Neuronal stem cell (in vitro differentiated cells): ENCODE measurements at regions not wholly inside any gene's neighbourhood (a gene's known extent, or its start where the extent isn't known, plus 50 kb on each side); places are given as distances from the start of the nearest gene placed in this dataset.
"Not testable (repeated sequence)": the region's sequence is repeated elsewhere in the genome, so short reads cannot be mapped to it uniquely, and the experiment has no call there.

Source experiments
- DNase-seq: peaks from one replicate; pipeline ENCODE4 v3.0.0-alpha.2; 2013; ENCODE audit warnings: low spot score
- H2AFZ ChIP-seq: one replicate; pipeline ENCODE4 v1.6.1; 2013; ENCODE audit warnings: mild to moderate bottlenecking, low read length, inconsistent platforms
- H2AK5ac ChIP-seq: 2 replicates; pipeline ENCODE4 v1.6.1; 2013; ENCODE audit warnings: low read depth, mild to moderate bottlenecking, inconsistent platforms, low read length, moderate library complexity, mixed read lengths
- H2BK120ac ChIP-seq: 2 replicates; pipeline ENCODE4 v1.6.1; 2013; ENCODE audit warnings: low read depth, mild to moderate bottlenecking, inconsistent platforms, low read length, moderate library complexity, mixed read lengths
- H2BK12ac ChIP-seq: one replicate; pipeline ENCODE4 v1.6.1; 2013; ENCODE audit warnings: low read length, inconsistent platforms
- H2BK15ac ChIP-seq: 2 replicates; pipeline ENCODE4 v1.6.1; 2013; ENCODE audit warnings: mild to moderate bottlenecking, low read length, inconsistent platforms, mixed read lengths
- H2BK5ac ChIP-seq: one replicate; pipeline ENCODE4 v1.6.1; 2013; ENCODE audit warnings: inconsistent platforms, mild to moderate bottlenecking, low read length, moderate library complexity
- H3K14ac ChIP-seq: one replicate; pipeline ENCODE4 v1.6.1; 2013; ENCODE audit warnings: low read length, inconsistent platforms
- H3K18ac ChIP-seq: 2 replicates; pipeline ENCODE4 v1.6.1; 2013; ENCODE audit warnings: low read length, inconsistent platforms
- H3K23ac ChIP-seq: 2 replicates; pipeline ENCODE4 v1.6.1; 2013; ENCODE audit warnings: low read depth, mild to moderate bottlenecking, mixed read lengths, low read length, inconsistent platforms; ENCODE audit not compliant: poor library complexity
- H3K27ac ChIP-seq: replicated peaks from 3 replicates; pipeline ENCODE4 v1.5.1; 2013; ENCODE audit warnings: low read length, inconsistent platforms
- H3K27me3 ChIP-seq, 3 experiments: 2 replicates each; pipeline ENCODE4 v1.6.1; 2013; ENCODE audit warnings: low read length in 3 of 3, mild to moderate bottlenecking in 2 of 3, inconsistent platforms in 1 of 3, low read depth in 1 of 3, mixed read lengths in 1 of 3, moderate library complexity in 1 of 3; ENCODE audit not compliant: control insufficient read depth in 3 of 3, insufficient read depth in 3 of 3
- H3K36me3 ChIP-seq, 2 donors: replicated peaks in 1 of 2; 2 replicates each; pipeline ENCODE4 v1.6.1; 2013; ENCODE audit warnings: low read length in 2 of 2; ENCODE audit not compliant: control insufficient read depth in 2 of 2, insufficient read depth in 2 of 2
- H3K4ac ChIP-seq: 2 replicates; pipeline ENCODE4 v1.6.1; 2013; ENCODE audit warnings: inconsistent platforms, mild to moderate bottlenecking, low read length, moderate library complexity
- H3K4me1 ChIP-seq, 2 donors: 1 replicate in 1 of 2; 2 replicates in 1 of 2; pipeline ENCODE4 v1.6.1; 2013; ENCODE audit warnings: low read length in 2 of 2, low read depth in 1 of 2; ENCODE audit not compliant: control insufficient read depth in 2 of 2, insufficient read depth in 1 of 2
- H3K4me2 ChIP-seq: one replicate; pipeline ENCODE4 v1.6.1; 2013; ENCODE audit warnings: mild to moderate bottlenecking, low read length, inconsistent platforms; ENCODE audit not compliant: insufficient read depth, poor library complexity, severe bottlenecking
- H3K4me3 ChIP-seq, 2 donors: 2 replicates each; pipeline ENCODE4 v1.5.1; 2013; ENCODE audit warnings: low read length in 2 of 2, mild to moderate bottlenecking in 2 of 2, inconsistent platforms in 1 of 2, moderate library complexity in 1 of 2
- H3K79me1 ChIP-seq: one replicate; pipeline ENCODE4 v1.6.1; 2013; ENCODE audit warnings: low read depth, mild to moderate bottlenecking, inconsistent platforms, low read length, moderate library complexity
- H3K9ac ChIP-seq: one replicate; pipeline ENCODE4 v1.6.1; 2013; ENCODE audit warnings: mild to moderate bottlenecking, low read depth, low read length, inconsistent platforms; ENCODE audit not compliant: poor library complexity
- H3K9me3 ChIP-seq, 2 donors: replicated peaks in 1 of 2; 2 replicates each; pipeline versions ENCODE3 to v1.6.1; 2013; ENCODE audit warnings: low read length in 2 of 2, mild to moderate bottlenecking in 2 of 2, inconsistent platforms in 1 of 2, low read depth in 1 of 2, mixed read lengths in 1 of 2, moderate library complexity in 1 of 2; ENCODE audit not compliant: control insufficient read depth in 2 of 2, insufficient read depth in 1 of 2
- H4K8ac ChIP-seq: one replicate; pipeline ENCODE4 v1.6.1; 2013; ENCODE audit warnings: low read depth, mild to moderate bottlenecking, inconsistent platforms, low read length, moderate library complexity
- H4K91ac ChIP-seq: one replicate; pipeline ENCODE4 v1.6.1; 2013; ENCODE audit warnings: low read length, low read depth, mild to moderate bottlenecking, inconsistent platforms; ENCODE audit not compliant: poor library complexity
- WGBS, 2 donors: extraction: QIAGEN DNeasy Blood & Tissue Kit; methylation state at CpG; one replicate each; pipeline ENCODE4 v1.1.7; 2013; ENCODE audit warnings: missing lambda C conversion rate in 2 of 2, mixed read lengths in 1 of 2; ENCODE audit not compliant: insufficient read length in 2 of 2, insufficient replicate concordance in 1 of 2; ENCODE audit errors: extremely low coverage in 2 of 2; 5-methylcytosine and 5-hydroxymethylcytosine counted together

DNA sequence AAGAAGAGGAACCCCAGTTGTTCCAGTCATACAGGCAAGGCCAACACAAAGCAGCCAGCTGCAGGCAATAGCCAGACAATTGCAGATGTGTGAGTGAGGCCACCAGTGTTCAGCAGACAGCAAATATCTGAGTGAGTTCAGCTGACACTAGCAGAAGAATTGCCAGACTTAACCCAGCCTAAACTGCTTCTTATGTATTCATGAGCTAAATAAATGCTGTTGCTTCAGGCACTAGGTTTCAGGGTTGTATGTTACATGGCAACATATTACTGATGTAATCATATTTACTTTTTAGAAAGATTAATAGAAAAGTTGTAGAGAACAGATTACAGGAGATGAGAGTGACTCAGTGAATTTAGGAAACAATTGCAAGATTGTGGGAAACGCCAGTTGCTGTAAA lies 129.8 kb upstream of the CHODL start:
- no peak overlapping the region for H4K8ac ChIP-seq
- no peak overlapping the region for H2AK5ac ChIP-seq
- H3K4me1 ChIP-seq = peaks cover 0 to 2% of the 10 kb centered on the region in 2 donors
- no peak overlapping the region for H3K9ac ChIP-seq
- WGBS, 2 donors = no CpG with 5 or more reads among the region's 1 CpG
- H3K23ac ChIP-seq = no peak overlapping the region
- H3K14ac ChIP-seq = no peak overlapping the region
- no peak overlapping the region for H2BK12ac ChIP-seq
- H2AFZ ChIP-seq = no peak overlapping the region
- H3K79me1 ChIP-seq = no peaks in the 10 kb centered on the region
- no peak overlapping the region for H3K27ac ChIP-seq
- H3K18ac ChIP-seq = no peak overlapping the region
- H2BK120ac ChIP-seq = no peak overlapping the region
- DNase-seq = no peak
- H2BK5ac ChIP-seq = no peak overlapping the region
- no peaks in the 10 kb centered on the region for H3K27me3 ChIP-seq
- H2BK15ac ChIP-seq = no peak overlapping the region
- H3K4ac ChIP-seq = no peak overlapping the region
- H3K4me3 ChIP-seq = no peak overlapping the region
- no peak overlapping the region for H4K91ac ChIP-seq
- no peaks in the 10 kb centered on the region for H3K36me3 ChIP-seq
- H3K9me3 ChIP-seq = no peaks in the 10 kb centered on the region
- no peak overlapping the region for H3K4me2 ChIP-seq

DNA sequence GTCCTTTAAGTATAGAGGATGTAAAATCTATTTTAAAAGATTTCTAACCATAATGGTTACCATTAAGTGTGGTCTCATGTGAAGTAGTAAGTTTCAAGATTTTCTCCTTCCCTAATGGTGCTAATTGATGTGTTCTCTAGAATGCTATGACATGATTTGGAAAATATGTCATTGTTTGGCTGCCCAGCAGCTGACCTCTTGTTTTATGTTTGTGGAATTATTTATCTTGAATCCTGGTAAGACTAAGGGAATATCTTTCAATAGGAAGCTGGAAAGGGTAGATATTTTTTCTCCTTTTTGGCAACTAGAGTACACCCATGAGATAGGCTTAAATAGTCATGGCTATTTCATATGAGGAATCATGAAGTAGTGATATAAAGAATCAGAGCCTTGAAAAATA lies 139.8 kb upstream of the CHODL start:
- Histone ChIP-seq H4K91ac (no peak overlapping the region), H2BK15ac (no peak overlapping the region), H2AK5ac (no peak overlapping the region), H3K79me1 (no peaks in the 10 kb centered on the region), H3K4ac (no peak overlapping the region), H3K9ac (no peak overlapping the region), H2BK120ac (no peak overlapping the region), H3K27me3 (no peaks in the 10 kb centered on the region), H3K18ac (no peak overlapping the region), H2BK12ac (no peak overlapping the region), H3K9me3 (peaks cover 0 to 2% of the 10 kb centered on the region in 2 donors), H4K8ac (no peak overlapping the region), H2BK5ac (no peak overlapping the region), H3K14ac (no peak overlapping the region), H3K23ac (no peak overlapping the region), H3K27ac (no peak overlapping the region), H3K4me2 (no peak overlapping the region), H2AFZ (no peak overlapping the region), H3K4me1 (peaks cover 0 to 2% of the 10 kb centered on the region in 2 donors), H3K4me3 (no peak overlapping the region), H3K36me3 (no peaks in the 10 kb centered on the region)
- DNase-seq = no peak

DNA sequence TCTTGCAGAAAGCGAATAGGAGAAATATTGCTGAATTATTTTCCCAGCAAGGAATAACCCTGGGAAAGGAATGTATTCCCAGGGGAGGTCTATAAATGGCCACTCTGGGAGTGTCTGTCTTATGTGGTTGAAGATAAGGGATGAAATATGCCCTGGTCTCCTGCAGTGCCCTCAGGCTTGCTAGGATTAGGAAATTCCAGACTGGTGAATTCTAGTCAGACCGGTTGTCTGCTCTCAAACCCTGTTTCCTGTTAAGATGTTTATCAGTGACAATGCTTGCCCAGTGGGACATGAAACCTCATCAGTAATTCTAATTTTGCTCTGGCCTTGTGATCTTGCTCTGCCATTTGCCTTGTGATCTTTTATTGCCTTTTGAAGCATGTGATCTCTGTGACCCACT lies 148.2 kb upstream of the CHODL start:
- H2BK15ac ChIP-seq, H4K8ac ChIP-seq, H4K91ac ChIP-seq, H3K9me3 ChIP-seq, H3K4ac ChIP-seq, H3K4me3 ChIP-seq, H3K9ac ChIP-seq, H3K36me3 ChIP-seq, H3K79me1 ChIP-seq, H3K18ac ChIP-seq, H3K27me3 ChIP-seq, H3K14ac ChIP-seq, DNase-seq, H3K27ac ChIP-seq, H2BK12ac ChIP-seq, H2AK5ac ChIP-seq, H2BK5ac ChIP-seq, H3K4me1 ChIP-seq, H2AFZ ChIP-seq, H3K23ac ChIP-seq, H2BK120ac ChIP-seq, H3K4me2 ChIP-seq: not testable (repeated sequence)
- WGBS, 2 donors = no CpG with 5 or more reads among the region's 2 CpGs

DNA sequence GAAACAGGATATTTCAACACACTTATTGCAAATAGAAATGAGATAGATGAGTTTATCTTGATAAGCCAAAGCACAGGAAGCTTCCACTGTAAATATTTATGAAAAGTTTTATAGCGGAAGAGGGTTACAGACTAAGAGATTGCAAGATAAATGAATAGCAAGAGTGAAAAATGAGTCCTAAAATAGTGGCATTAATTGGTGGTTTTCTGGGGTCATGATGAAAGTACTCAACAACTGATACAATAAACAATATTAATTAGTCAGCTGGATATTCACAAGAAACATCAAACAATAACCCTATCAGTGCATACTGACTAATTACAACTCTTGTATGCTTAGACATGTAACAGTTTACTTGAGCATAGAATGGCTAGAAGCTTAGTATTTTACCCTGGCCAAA lies 154.8 kb upstream of the CHODL start:
- Histone ChIP-seq H2AFZ (no peak overlapping the region), H2BK5ac (no peak overlapping the region), H3K9ac (no peak overlapping the region), H2BK15ac (no peak overlapping the region), H3K14ac (no peak overlapping the region), H2BK120ac (no peak overlapping the region), H3K4me1 (no peaks in the 10 kb centered on the region), H3K9me3 (peaks cover 0 to 2% of the 10 kb centered on the region in 2 donors), H3K23ac (no peak overlapping the region), H3K4me3 (no peak overlapping the region), H2AK5ac (no peak overlapping the region), H3K27ac (no peak overlapping the region), H4K8ac (no peak overlapping the region), H3K27me3 (no peaks in the 10 kb centered on the region), H3K4me2 (no peak overlapping the region), H2BK12ac (no peak overlapping the region), H4K91ac (no peak overlapping the region), H3K79me1 (no peaks in the 10 kb centered on the region), H3K36me3 (no peaks in the 10 kb centered on the region), H3K4ac (no peak overlapping the region), H3K18ac (no peak overlapping the region)
- no peak for DNase-seq
- WGBS, 2 donors = no CpG with 5 or more reads among the region's 1 CpG
